Thoracic aorta (tissue), 2 donors: ENCODE measurements at regions not wholly inside any gene's neighbourhood (a gene's known extent, or its start where the extent isn't known, plus 50 kb on each side); places are given as distances from the start of the nearest gene placed in this dataset.

Experiments
- ATAC-seq: fragments of 150-250 bp; one replicate; pipeline ENCODE4 v1.8.0; 2017; ENCODE audit warnings: low read depth; ENCODE audit not compliant: insufficient number of reproducible peaks, low FRiP score
- DNase-seq: peaks from one replicate; pipeline ENCODE4 v3.0.0-alpha.2; 2020; ENCODE audit warnings: low spot score
- H3K27ac ChIP-seq, 2 donors: fragments of 200-600 bp; sonication (generic); 1 replicate in 1 of 2; 2 replicates in 1 of 2; pipeline ENCODE4 v1.5.1; 2016; ENCODE audit warnings: mild to moderate bottlenecking in 2 of 2, moderate library complexity in 2 of 2
- H3K27me3 ChIP-seq: fragments of 200-600 bp; sonication (generic); replicated peaks from 2 replicates; pipeline ENCODE4 v1.6.0; 2016; ENCODE audit warnings: mild to moderate bottlenecking; ENCODE audit not compliant: insufficient read depth
- H3K36me3 ChIP-seq: fragments of 200-600 bp; sonication (generic); one replicate; pipeline ENCODE4 v1.5.1; 2016
- H3K4me1 ChIP-seq, 2 donors: fragments of 200-600 bp; sonication (generic); 1 replicate in 1 of 2; 2 replicates in 1 of 2; pipeline versions ENCODE4 v1.5.1 to v1.6.0; 2016; ENCODE audit warnings: low read depth in 2 of 2, mild to moderate bottlenecking in 1 of 2; ENCODE audit not compliant: control insufficient read depth in 1 of 2
- H3K4me3 ChIP-seq: fragments of 200-600 bp; sonication (generic); 2 replicates; pipeline ENCODE4 v1.5.1; 2016; ENCODE audit warnings: mild to moderate bottlenecking
- H3K9me3 ChIP-seq: fragments of 200-600 bp; sonication (generic); 2 replicates; pipeline ENCODE4 v1.5.1; 2016
- TF ChIP-seq, protein P1 (sequence below): fragments of 200-600 bp; sonication (generic); IDR thresholded peaks from one replicate; pipeline ENCODE4 v1.5.1; 2019; ENCODE audit warnings: antibody characterized with exemption

GRCh38 chr1:188903241-188903640 is 1574.4 kb downstream of the BRINP3 start:
- no peaks in the 10 kb centered on the region for H3K4me1 ChIP-seq
- H3K9me3 ChIP-seq: no peaks in the 10 kb centered on the region
- no peaks in the 10 kb centered on the region for H3K36me3 ChIP-seq
- H3K27me3 ChIP-seq: no peaks in the 10 kb centered on the region
- no peak overlapping the region for H3K27ac ChIP-seq
- ATAC-seq: no peak
- TF ChIP-seq, protein P1, sequence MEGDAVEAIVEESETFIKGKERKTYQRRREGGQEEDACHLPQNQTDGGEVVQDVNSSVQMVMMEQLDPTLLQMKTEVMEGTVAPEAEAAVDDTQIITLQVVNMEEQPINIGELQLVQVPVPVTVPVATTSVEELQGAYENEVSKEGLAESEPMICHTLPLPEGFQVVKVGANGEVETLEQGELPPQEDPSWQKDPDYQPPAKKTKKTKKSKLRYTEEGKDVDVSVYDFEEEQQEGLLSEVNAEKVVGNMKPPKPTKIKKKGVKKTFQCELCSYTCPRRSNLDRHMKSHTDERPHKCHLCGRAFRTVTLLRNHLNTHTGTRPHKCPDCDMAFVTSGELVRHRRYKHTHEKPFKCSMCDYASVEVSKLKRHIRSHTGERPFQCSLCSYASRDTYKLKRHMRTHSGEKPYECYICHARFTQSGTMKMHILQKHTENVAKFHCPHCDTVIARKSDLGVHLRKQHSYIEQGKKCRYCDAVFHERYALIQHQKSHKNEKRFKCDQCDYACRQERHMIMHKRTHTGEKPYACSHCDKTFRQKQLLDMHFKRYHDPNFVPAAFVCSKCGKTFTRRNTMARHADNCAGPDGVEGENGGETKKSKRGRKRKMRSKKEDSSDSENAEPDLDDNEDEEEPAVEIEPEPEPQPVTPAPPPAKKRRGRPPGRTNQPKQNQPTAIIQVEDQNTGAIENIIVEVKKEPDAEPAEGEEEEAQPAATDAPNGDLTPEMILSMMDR: no peak
- no peak for DNase-seq
- H3K4me3 ChIP-seq: no peak overlapping the region

- Histone ChIP-seq H3K4me1 (no peaks in the 10 kb centered on the region), H3K4me3 (no peak overlapping the region), H3K9me3 (no peaks in the 10 kb centered on the region), H3K27ac (no peak overlapping the region), H3K27me3 (no peaks in the 10 kb centered on the region), H3K36me3 (no peaks in the 10 kb centered on the region)
- TF ChIP-seq, protein P1: no peak
- DNase-seq: no peak
- ATAC-seq: no peak
These were observed 1573.5 kb downstream of the BRINP3 start for GRCh38 chr1:188904201-188904600.

DNA sequence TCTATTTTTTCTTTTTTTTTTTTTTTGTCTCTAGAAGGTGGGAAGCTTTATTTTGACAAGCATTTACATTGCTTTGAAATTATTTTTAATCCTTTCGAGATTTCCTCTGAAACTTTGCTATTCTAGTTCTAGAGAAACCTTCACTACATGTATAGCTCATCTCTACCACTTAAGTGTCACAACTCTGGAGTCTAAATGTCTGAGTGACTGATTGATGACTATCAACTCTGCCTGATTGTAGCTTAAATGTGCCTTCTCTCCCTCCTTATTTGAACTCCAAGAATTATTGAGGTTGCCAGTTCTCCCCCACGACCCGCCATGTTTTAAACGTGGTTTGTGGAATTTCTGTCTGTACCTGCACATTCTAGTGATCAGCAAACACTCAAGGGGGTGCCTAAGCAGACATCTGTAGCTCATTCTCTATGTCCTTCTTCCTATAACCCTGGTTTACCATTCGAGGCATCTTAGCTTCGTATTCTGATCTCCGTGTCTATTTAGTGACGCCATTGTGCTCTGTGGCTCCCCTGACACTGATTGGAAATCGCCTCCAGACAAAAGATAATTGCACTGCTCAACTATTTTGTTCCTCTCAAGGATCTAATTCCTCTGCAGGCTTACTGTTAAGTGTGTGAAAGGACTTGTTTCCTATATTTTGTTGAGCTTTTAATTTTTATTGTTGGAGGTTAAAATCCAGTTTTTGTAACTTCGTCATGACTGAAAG is 1570.6 kb downstream of the BRINP3 start:
- no peak overlapping the region for H3K27ac ChIP-seq
- H3K4me3 ChIP-seq: no peak overlapping the region
- no peaks in the 10 kb centered on the region for H3K9me3 ChIP-seq
- H3K27me3 ChIP-seq: no peaks in the 10 kb centered on the region
- no peak for DNase-seq
- TF ChIP-seq, protein P1: no peak
- ATAC-seq: no peak
- no peaks in the 10 kb centered on the region for H3K36me3 ChIP-seq
- H3K4me1 ChIP-seq: no peaks in the 10 kb centered on the region

- DNase-seq (no peak), ATAC-seq (no peak)
- H3K27me3 ChIP-seq: no peaks in the 10 kb centered on the region
- no peaks in the 10 kb centered on the region for H3K36me3 ChIP-seq
- H3K4me3 ChIP-seq: no peak overlapping the region
- H3K27ac ChIP-seq: no peak overlapping the region
- H3K4me1 ChIP-seq: no peaks in the 10 kb centered on the region
- no peaks in the 10 kb centered on the region for H3K9me3 ChIP-seq
- TF ChIP-seq, protein P1: no peak
These were observed 1547.3 kb downstream of the BRINP3 start for GRCh38 chr1:188930382-188930781.

DNA sequence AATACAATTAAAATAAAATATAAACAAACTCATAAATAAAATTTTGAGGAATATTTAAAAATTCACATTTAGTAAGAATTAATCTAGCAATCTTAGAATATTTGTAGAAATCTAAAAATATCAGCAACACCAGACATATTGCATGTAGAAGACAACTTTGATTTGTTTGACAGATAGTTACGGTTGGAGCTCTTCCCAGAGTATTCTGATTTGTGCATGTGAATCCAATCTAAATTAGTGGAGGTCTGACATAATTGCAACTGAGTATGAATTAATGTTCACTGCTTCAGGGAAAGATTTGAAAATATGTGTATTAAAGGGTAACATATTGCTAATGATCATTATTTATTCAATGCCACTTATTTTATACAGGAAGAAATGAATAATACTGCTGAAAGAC is 1546.2 kb downstream of the BRINP3 start:
- TF ChIP-seq, protein P1: no peak
- Histone ChIP-seq H3K9me3 (no peaks in the 10 kb centered on the region), H3K4me3 (no peak overlapping the region), H3K27me3 (no peaks in the 10 kb centered on the region), H3K27ac (no peak overlapping the region), H3K4me1 (no peaks in the 10 kb centered on the region), H3K36me3 (no peaks in the 10 kb centered on the region)
- ATAC-seq (no peak), DNase-seq (no peak)
